ENCODE measurements at regions not wholly inside any gene's neighbourhood (a gene's known extent, or its start where the extent isn't known, plus 50 kb on each side); places are given as distances from the start of the nearest gene placed in this dataset.

GRCh38 chr5:163773226-163773625 is 267.8 kb downstream of the MAT2B start:
- intact Hi-C loops (cut with micrococcal nuclease), result no loop called here
- Mint-ChIP-seq H3K27ac (no peak overlapping the region), H3K27me3 (no peaks in the 10 kb centered on the region), H3K4me3 (no peak overlapping the region), H3K36me3 (ENCODE audit: low read depth) (no peaks in the 10 kb centered on the region), H3K4me1 (ENCODE audit: low read depth) (no peaks in the 10 kb centered on the region), H3K9me3 (no peaks in the 10 kb centered on the region)
- no peak for TF ChIP-seq CTCF (IDR thresholded peaks at IDR 0.05)
- POLR2A ChIA-PET, result no interaction called here
- DNase-seq (no peak), ATAC-seq (no peak)
- CTCF ChIA-PET, result no interaction called here

GRCh38 chr5:163789870-163790269 is 284.5 kb downstream of the MAT2B start:
- intact Hi-C loops (cut with micrococcal nuclease), result no loop called here
- H3K36me3 Mint-ChIP-seq (ENCODE audit: low read depth), result no peaks in the 10 kb centered on the region
- H3K4me1 Mint-ChIP-seq (ENCODE audit: low read depth), result no peaks in the 10 kb centered on the region
- H3K9me3 Mint-ChIP-seq, result peaks cover 4% of the 10 kb centered on the region
- POLR2A ChIA-PET, result no interaction called here
- DNase-seq (no peak), ATAC-seq (no peak)
- no peak overlapping the region for H3K4me3 Mint-ChIP-seq
- no peak for TF ChIP-seq CTCF (IDR thresholded peaks at IDR 0.05)
- no peak overlapping the region for H3K27ac Mint-ChIP-seq
- H3K27me3 Mint-ChIP-seq, result no peaks in the 10 kb centered on the region
- CTCF ChIA-PET, result no interaction called here

- no peak for TF ChIP-seq CTCF (IDR thresholded peaks at IDR 0.05)
- DNase-seq (no peak), ATAC-seq (no peak)
- Mint-ChIP-seq H3K4me1 (ENCODE audit: low read depth) (no peaks in the 10 kb centered on the region), H3K27me3 (no peaks in the 10 kb centered on the region), H3K27ac (no peak overlapping the region), H3K9me3 (peaks cover 4% of the 10 kb centered on the region), H3K36me3 (ENCODE audit: low read depth) (no peaks in the 10 kb centered on the region), H3K4me3 (no peak overlapping the region)
- ChIA-PET POLR2A (no interaction called here), CTCF (no interaction called here)
- intact Hi-C loops (cut with micrococcal nuclease), result no loop called here
Measured at GRCh38 chr5:163790497-163790896, 285.1 kb downstream of the MAT2B start.

GRCh38 chr5:163794993-163795392 is 289.6 kb downstream of the MAT2B start:
- H3K27ac Mint-ChIP-seq, result no peak overlapping the region
- no peak for ATAC-seq
- no peak for TF ChIP-seq CTCF (IDR thresholded peaks at IDR 0.05)
- CTCF ChIA-PET, result no interaction called here
- no peaks in the 10 kb centered on the region for H3K36me3 Mint-ChIP-seq (ENCODE audit: low read depth)
- H3K4me3 Mint-ChIP-seq, result no peak overlapping the region
- intact Hi-C loops (cut with micrococcal nuclease), result no loop called here
- no peaks in the 10 kb centered on the region for H3K4me1 Mint-ChIP-seq (ENCODE audit: low read depth)
- POLR2A ChIA-PET, result no interaction called here
- DNase-seq, result no peak
- H3K9me3 Mint-ChIP-seq, result no peaks in the 10 kb centered on the region
- no peaks in the 10 kb centered on the region for H3K27me3 Mint-ChIP-seq

- Mint-ChIP-seq H3K4me3 (no peak overlapping the region), H3K27me3 (no peaks in the 10 kb centered on the region), H3K9me3 (no peaks in the 10 kb centered on the region), H3K36me3 (ENCODE audit: low read depth) (no peaks in the 10 kb centered on the region), H3K4me1 (ENCODE audit: low read depth) (no peaks in the 10 kb centered on the region), H3K27ac (no peak overlapping the region)
- ChIA-PET POLR2A (no interaction called here), CTCF (no interaction called here)
- TF ChIP-seq CTCF (IDR thresholded peaks at IDR 0.05), result no peak
- intact Hi-C loops (cut with micrococcal nuclease), result no loop called here
- DNase-seq (no peak), ATAC-seq (no peak)
Measured at GRCh38 chr5:163807781-163808180, 302.4 kb downstream of the MAT2B start.

Data from activated CD8-positive, alpha-beta T cell treated with anti-CD3 and anti-CD28 coated beads for 36 hours (primary cell).